GM23338 (cell line): ENCODE measurements at regions not wholly inside any gene's neighbourhood (a gene's known extent, or its start where the extent isn't known, plus 50 kb on each side); places are given as distances from the start of the nearest gene placed in this dataset.

Experiments used
- ATAC-seq: fragments of 200-7000 bp; cut with Tn5 transposase; 3 replicates; pipeline ENCODE4 v1.9.1; 2020
- DNase-seq: peaks from one replicate; pipeline ENCODE4 v3.0.0-alpha.2; 2015; ENCODE audit warnings: low spot score
- H2AFZ ChIP-seq: fragments of 200-600 bp; sonication (generic); 2 replicates; pipeline ENCODE4 v1.8.0; 2016; ENCODE audit warnings: antibody characterized with exemption, mild to moderate bottlenecking, moderate library complexity
- H3F3A ChIP-seq: fragments of 200-600 bp; sonication (generic); replicated peaks from 2 replicates; pipeline ENCODE4 v1.8.0; 2017; ENCODE audit warnings: antibody characterized with exemption, mixed run types, low read depth
- H3K27ac ChIP-seq: fragments of 200-600 bp; sonication (generic); 2 replicates; pipeline ENCODE4 v1.6.1; 2016; ENCODE audit warnings: low read depth
- H3K27me3 ChIP-seq: fragments of 200-600 bp; sonication (generic); 2 replicates; pipeline ENCODE4 v1.8.0; 2016; ENCODE audit warnings: mild to moderate bottlenecking, mixed run types, moderate library complexity; ENCODE audit not compliant: insufficient read depth
- H3K36me3 ChIP-seq: fragments of 200-600 bp; sonication (generic); 2 replicates; pipeline ENCODE4 v1.8.0; 2016; ENCODE audit warnings: mild to moderate bottlenecking; ENCODE audit not compliant: insufficient read depth
- H3K4me1 ChIP-seq: fragments of 200-600 bp; sonication (generic); 2 replicates; pipeline ENCODE4 v1.8.0; 2016; ENCODE audit warnings: mild to moderate bottlenecking, moderate library complexity; ENCODE audit not compliant: insufficient read depth
- H3K4me2 ChIP-seq: fragments of 200-600 bp; sonication (generic); 2 replicates; pipeline ENCODE4 v1.7.1; 2017; ENCODE audit warnings: mixed run types
- H3K4me3 ChIP-seq: fragments of 200-600 bp; sonication (generic); 2 replicates; pipeline ENCODE4 v1.6.1; 2016; ENCODE audit warnings: mixed run types
- H3K79me2 ChIP-seq: fragments of 200-600 bp; sonication (generic); replicated peaks from 2 replicates; pipeline ENCODE4 v1.8.0; 2017; ENCODE audit warnings: mild to moderate bottlenecking; ENCODE audit not compliant: insufficient read depth
- H3K9me2 ChIP-seq: fragments of 200-600 bp; sonication (generic); 2 replicates; pipeline ENCODE4 v1.8.0; 2017; ENCODE audit not compliant: insufficient read depth
- H4K20me1 ChIP-seq: fragments of 200-600 bp; sonication (generic); replicated peaks from 2 replicates; pipeline ENCODE4 v1.8.0; 2017; ENCODE audit warnings: mild to moderate bottlenecking; ENCODE audit not compliant: insufficient read depth
- H3K27ac Mint-ChIP-seq: 2 replicates; pipeline ENCODE4 v1.8.0; 2020; ENCODE audit warnings: inconsistent platforms, mild to moderate bottlenecking, moderate library complexity, mixed read lengths
- H3K27me3 Mint-ChIP-seq: 3 replicates; pipeline ENCODE4 v1.8.0; 2022; ENCODE audit warnings: low read depth, mild to moderate bottlenecking, moderate library complexity, mixed read lengths, inconsistent platforms; ENCODE audit not compliant: insufficient read depth, poor library complexity
- H3K36me3 Mint-ChIP-seq: 3 replicates; pipeline ENCODE4 v1.8.0; 2021; ENCODE audit warnings: low read depth, mild to moderate bottlenecking, inconsistent platforms, moderate library complexity, mixed read lengths
- H3K4me1 Mint-ChIP-seq: 3 replicates; pipeline ENCODE4 v1.8.0; 2020; ENCODE audit warnings: mild to moderate bottlenecking, inconsistent platforms, mixed read lengths
- H3K4me3 Mint-ChIP-seq: 3 replicates; pipeline ENCODE4 v1.8.0; 2021; ENCODE audit warnings: moderate library complexity, mild to moderate bottlenecking, inconsistent platforms, mixed read lengths
- H3K9me3 Mint-ChIP-seq: 3 replicates; pipeline ENCODE4 v1.8.0; 2020; ENCODE audit warnings: moderate library complexity, mild to moderate bottlenecking, inconsistent platforms, mixed read lengths
- ETS1 ChIP-seq: IDR thresholded peaks from 2 replicates; pipeline ENCODE4 v1.6.1; 2016; ENCODE audit warnings: antibody characterized with exemption
- EZH2phosphoT487 ChIP-seq: fragments of 200-600 bp; sonication (generic); IDR thresholded peaks from one replicate; pipeline ENCODE4 v1.8.1; 2018; ENCODE audit warnings: antibody characterized with exemption; ENCODE audit not compliant: unreplicated experiment
- JUNB ChIP-seq: IDR thresholded peaks from one replicate; pipeline ENCODE4 v1.6.1; 2016; ENCODE audit warnings: antibody characterized with exemption; ENCODE audit not compliant: unreplicated experiment
- POLR2AphosphoS5 ChIP-seq: IDR thresholded peaks from 2 replicates; pipeline ENCODE4 v1.6.1; 2016; ENCODE audit warnings: antibody characterized with exemption, low read depth
- STAT1 ChIP-seq: IDR thresholded peaks from one replicate; pipeline ENCODE4 v1.6.1; 2016; ENCODE audit warnings: antibody characterized with exemption; ENCODE audit not compliant: unreplicated experiment
- ZNF114 ChIP-seq: fragments of 250-450 bp; sonication (Bioruptor Pico); IDR thresholded peaks from 2 replicates; pipeline ENCODE4 v1.5.0; 2020; ENCODE audit warnings: mild to moderate bottlenecking, moderate library complexity
- ZNF331 ChIP-seq: fragments of 250-450 bp; sonication (Bioruptor Pico); IDR thresholded peaks from 2 replicates; pipeline ENCODE4 v1.5.0; 2020; ENCODE audit warnings: low read depth, mild to moderate bottlenecking, moderate library complexity
- TF ChIP-seq, protein P1 (sequence below): fragments of 250-450 bp; sonication (Bioruptor Pico); IDR thresholded peaks from 2 replicates; pipeline ENCODE4 v1.5.0; 2020; ENCODE audit warnings: mild to moderate bottlenecking, moderate library complexity
- TF ChIP-seq, protein P2 (sequence below): IDR thresholded peaks from one replicate; pipeline ENCODE4 v1.6.1; 2018; ENCODE audit warnings: antibody characterized with exemption; ENCODE audit not compliant: unreplicated experiment

DNA sequence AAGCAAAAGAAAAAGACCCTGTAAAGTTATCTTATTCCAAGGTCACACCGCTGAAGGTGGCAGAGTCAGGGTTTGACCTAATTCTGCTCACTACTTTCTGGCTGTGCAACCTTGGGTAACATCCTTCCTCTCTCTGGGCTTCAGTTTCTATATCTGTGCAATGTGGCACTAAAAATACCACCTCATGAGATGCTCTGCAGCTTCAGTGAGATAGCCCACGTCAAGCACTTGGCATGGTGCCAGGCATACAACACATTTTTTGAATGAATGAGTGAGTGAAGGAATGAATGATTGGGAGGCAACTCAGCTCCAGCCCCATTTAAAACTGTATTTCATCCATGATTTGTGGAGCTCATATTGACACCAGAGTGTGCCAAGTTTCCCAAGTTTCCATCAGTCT is 62.3 kb downstream of the FOXI1 start:
- Histone ChIP-seq H3K4me3 (no peak overlapping the region), H3K27ac (no peak overlapping the region), H3K9me2 (no peaks in the 10 kb centered on the region), H4K20me1 (no peaks in the 10 kb centered on the region), H3K4me1 (no peaks in the 10 kb centered on the region), H3K79me2 (no peaks in the 10 kb centered on the region), H2AFZ (no peak overlapping the region), H3K27me3 (no peaks in the 10 kb centered on the region), H3K4me2 (no peak overlapping the region), H3F3A (no peaks in the 10 kb centered on the region), H3K36me3 (no peaks in the 10 kb centered on the region)
- Mint-ChIP-seq H3K27me3 (peaks cover 9% of the 10 kb centered on the region), H3K4me3 (no peak overlapping the region), H3K9me3 (no peaks in the 10 kb centered on the region), H3K4me1 (no peaks in the 10 kb centered on the region), H3K36me3 (no peaks in the 10 kb centered on the region), H3K27ac (no peak overlapping the region)
- DNase-seq = no peak
- no peak for ATAC-seq
- TF ChIP-seq ETS1 = no peak

GRCh38 chr5:170168797-170169196 is 63.1 kb downstream of the FOXI1 start:
- Mint-ChIP-seq H3K27me3 (peaks cover 7% of the 10 kb centered on the region), H3K9me3 (no peaks in the 10 kb centered on the region), H3K4me1 (no peaks in the 10 kb centered on the region), H3K27ac (no peak overlapping the region), H3K4me3 (no peak overlapping the region), H3K36me3 (no peaks in the 10 kb centered on the region)
- H2AFZ ChIP-seq = no peak overlapping the region
- TF ChIP-seq EZH2phosphoT487 = no peak
- no peak for TF ChIP-seq POLR2AphosphoS5
- no peak for TF ChIP-seq STAT1
- no peak for TF ChIP-seq ZNF331
- TF ChIP-seq, protein P1, sequence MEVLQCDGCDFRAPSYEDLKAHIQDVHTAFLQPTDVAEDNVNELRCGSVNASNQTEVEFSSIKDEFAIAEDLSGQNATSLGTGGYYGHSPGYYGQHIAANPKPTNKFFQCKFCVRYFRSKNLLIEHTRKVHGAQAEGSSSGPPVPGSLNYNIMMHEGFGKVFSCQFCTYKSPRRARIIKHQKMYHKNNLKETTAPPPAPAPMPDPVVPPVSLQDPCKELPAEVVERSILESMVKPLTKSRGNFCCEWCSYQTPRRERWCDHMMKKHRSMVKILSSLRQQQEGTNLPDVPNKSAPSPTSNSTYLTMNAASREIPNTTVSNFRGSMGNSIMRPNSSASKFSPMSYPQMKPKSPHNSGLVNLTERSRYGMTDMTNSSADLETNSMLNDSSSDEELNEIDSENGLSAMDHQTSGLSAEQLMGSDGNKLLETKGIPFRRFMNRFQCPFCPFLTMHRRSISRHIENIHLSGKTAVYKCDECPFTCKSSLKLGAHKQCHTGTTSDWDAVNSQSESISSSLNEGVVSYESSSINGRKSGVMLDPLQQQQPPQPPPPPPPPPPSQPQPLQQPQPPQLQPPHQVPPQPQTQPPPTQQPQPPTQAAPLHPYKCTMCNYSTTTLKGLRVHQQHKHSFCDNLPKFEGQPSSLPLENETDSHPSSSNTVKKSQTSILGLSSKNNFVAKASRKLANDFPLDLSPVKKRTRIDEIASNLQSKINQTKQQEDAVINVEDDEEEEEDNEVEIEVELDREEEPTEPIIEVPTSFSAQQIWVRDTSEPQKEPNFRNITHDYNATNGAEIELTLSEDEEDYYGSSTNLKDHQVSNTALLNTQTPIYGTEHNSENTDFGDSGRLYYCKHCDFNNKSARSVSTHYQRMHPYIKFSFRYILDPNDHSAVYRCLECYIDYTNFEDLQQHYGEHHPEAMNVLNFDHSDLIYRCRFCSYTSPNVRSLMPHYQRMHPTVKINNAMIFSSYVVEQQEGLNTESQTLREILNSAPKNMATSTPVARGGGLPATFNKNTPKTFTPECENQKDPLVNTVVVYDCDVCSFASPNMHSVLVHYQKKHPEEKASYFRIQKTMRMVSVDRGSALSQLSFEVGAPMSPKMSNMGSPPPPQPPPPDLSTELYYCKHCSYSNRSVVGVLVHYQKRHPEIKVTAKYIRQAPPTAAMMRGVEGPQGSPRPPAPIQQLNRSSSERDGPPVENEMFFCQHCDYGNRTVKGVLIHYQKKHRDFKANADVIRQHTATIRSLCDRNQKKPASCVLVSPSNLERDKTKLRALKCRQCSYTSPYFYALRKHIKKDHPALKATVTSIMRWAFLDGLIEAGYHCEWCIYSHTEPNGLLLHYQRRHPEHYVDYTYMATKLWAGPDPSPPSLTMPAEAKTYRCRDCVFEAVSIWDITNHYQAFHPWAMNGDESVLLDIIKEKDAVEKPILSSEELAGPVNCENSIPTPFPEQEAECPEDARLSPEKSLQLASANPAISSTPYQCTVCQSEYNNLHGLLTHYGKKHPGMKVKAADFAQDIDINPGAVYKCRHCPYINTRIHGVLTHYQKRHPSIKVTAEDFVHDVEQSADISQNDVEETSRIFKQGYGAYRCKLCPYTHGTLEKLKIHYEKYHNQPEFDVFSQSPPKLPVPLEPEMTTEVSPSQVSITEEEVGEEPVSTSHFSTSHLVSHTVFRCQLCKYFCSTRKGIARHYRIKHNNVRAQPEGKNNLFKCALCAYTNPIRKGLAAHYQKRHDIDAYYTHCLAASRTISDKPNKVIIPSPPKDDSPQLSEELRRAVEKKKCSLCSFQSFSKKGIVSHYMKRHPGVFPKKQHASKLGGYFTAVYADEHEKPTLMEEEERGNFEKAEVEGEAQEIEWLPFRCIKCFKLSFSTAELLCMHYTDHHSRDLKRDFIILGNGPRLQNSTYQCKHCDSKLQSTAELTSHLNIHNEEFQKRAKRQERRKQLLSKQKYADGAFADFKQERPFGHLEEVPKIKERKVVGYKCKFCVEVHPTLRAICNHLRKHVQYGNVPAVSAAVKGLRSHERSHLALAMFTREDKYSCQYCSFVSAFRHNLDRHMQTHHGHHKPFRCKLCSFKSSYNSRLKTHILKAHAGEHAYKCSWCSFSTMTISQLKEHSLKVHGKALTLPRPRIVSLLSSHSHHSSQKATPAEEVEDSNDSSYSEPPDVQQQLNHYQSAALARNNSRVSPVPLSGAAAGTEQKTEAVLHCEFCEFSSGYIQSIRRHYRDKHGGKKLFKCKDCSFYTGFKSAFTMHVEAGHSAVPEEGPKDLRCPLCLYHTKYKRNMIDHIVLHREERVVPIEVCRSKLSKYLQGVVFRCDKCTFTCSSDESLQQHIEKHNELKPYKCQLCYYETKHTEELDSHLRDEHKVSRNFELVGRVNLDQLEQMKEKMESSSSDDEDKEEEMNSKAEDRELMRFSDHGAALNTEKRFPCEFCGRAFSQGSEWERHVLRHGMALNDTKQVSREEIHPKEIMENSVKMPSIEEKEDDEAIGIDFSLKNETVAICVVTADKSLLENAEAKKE (CRISPR knock-in tag) = no peak
- TF ChIP-seq, protein P2, sequence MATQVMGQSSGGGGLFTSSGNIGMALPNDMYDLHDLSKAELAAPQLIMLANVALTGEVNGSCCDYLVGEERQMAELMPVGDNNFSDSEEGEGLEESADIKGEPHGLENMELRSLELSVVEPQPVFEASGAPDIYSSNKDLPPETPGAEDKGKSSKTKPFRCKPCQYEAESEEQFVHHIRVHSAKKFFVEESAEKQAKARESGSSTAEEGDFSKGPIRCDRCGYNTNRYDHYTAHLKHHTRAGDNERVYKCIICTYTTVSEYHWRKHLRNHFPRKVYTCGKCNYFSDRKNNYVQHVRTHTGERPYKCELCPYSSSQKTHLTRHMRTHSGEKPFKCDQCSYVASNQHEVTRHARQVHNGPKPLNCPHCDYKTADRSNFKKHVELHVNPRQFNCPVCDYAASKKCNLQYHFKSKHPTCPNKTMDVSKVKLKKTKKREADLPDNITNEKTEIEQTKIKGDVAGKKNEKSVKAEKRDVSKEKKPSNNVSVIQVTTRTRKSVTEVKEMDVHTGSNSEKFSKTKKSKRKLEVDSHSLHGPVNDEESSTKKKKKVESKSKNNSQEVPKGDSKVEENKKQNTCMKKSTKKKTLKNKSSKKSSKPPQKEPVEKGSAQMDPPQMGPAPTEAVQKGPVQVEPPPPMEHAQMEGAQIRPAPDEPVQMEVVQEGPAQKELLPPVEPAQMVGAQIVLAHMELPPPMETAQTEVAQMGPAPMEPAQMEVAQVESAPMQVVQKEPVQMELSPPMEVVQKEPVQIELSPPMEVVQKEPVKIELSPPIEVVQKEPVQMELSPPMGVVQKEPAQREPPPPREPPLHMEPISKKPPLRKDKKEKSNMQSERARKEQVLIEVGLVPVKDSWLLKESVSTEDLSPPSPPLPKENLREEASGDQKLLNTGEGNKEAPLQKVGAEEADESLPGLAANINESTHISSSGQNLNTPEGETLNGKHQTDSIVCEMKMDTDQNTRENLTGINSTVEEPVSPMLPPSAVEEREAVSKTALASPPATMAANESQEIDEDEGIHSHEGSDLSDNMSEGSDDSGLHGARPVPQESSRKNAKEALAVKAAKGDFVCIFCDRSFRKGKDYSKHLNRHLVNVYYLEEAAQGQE = no peak
- TF ChIP-seq JUNB = no peak
- TF ChIP-seq ZNF114 (CRISPR knock-in tag) = no peak
- H3K79me2 ChIP-seq = no peaks in the 10 kb centered on the region
- ATAC-seq (no peak), DNase-seq (no peak)
- H3K4me2 ChIP-seq = no peak overlapping the region
- H3K4me1 ChIP-seq = no peaks in the 10 kb centered on the region
- H3K27ac ChIP-seq = no peak overlapping the region
- H3K4me3 ChIP-seq = no peak overlapping the region
- H3K36me3 ChIP-seq = no peaks in the 10 kb centered on the region
- no peaks in the 10 kb centered on the region for H4K20me1 ChIP-seq
- H3K9me2 ChIP-seq = no peaks in the 10 kb centered on the region
- H3F3A ChIP-seq = no peaks in the 10 kb centered on the region
- no peaks in the 10 kb centered on the region for H3K27me3 ChIP-seq
